ENCODE measurements at regions not wholly inside any gene's neighbourhood (a gene's known extent, or its start where the extent isn't known, plus 50 kb on each side); places are given as distances from the start of the nearest gene placed in this dataset.

GRCh38 chr2:133844214-133844892, 276.1 kb upstream of the NCKAP5 start:
- Histone ChIP-seq H3K27me3 (replicated peaks in 1 of 4; ENCODE audit: control insufficient read depth in 3 of 4, extremely low read depth in 1 of 4, insufficient read depth in 3 of 4, low read length in 3 of 4) (no peaks in the 10 kb centered on the region; a peak in 1 of 7 replicates), H3K9me3 (ENCODE audit: insufficient read depth in 2 of 2, low read depth in 1 of 2, low read length in 1 of 2) (no peaks in the 10 kb centered on the region), H3K4me1 (replicated peaks in 1 of 4; ENCODE audit: control insufficient read depth in 3 of 4, insufficient read depth in 4 of 4, low read length in 3 of 4) (no peaks in the 10 kb centered on the region), H4K20me1 (replicated peaks in 1 of 2; ENCODE audit: control insufficient read depth in 1 of 2, insufficient read depth in 2 of 2, low read length in 2 of 2) (no peaks in the 10 kb centered on the region), H2BK5ac (ENCODE audit: low read depth, low read length) (no peak overlapping the region), H3K27ac (ENCODE audit: low read depth, low read length) (no peak overlapping the region), H3K4ac (replicated peaks; ENCODE audit: insufficient read length, low read depth, low read length) (no peak overlapping the region), H2AFZ (ENCODE audit: low read length) (no peak overlapping the region), H3K9ac (replicated peaks in 1 of 4; ENCODE audit: extremely low read depth in 1 of 4, low read depth in 3 of 4, low read length in 3 of 4) (no peak overlapping the region), H4K5ac (ENCODE audit: insufficient read length, low read depth, low read length) (no peak overlapping the region), H3K23ac (ENCODE audit: insufficient read length) (no peak overlapping the region), H3K36me3 (ENCODE audit: control insufficient read depth in 2 of 4, insufficient read depth in 4 of 4, low read length in 3 of 4) (no peaks in the 10 kb centered on the region), H3K18ac (ENCODE audit: extremely low read depth, low read length) (no peak overlapping the region), H3K4me2 (ENCODE audit: insufficient read depth in 1 of 2, low read depth in 2 of 2, low read length in 2 of 2) (no peak overlapping the region), H2BK15ac (ENCODE audit: low read length) (no peak overlapping the region), H2BK12ac (ENCODE audit: low read depth, low read length) (no peak overlapping the region), H3K14ac (ENCODE audit: insufficient read length) (no peak overlapping the region), H4K91ac (replicated peaks; ENCODE audit: insufficient read length, low read length) (no peak overlapping the region), H3K23me2 (ENCODE audit: low read depth, low read length) (no peaks in the 10 kb centered on the region), H2BK20ac (ENCODE audit: low read length) (no peak overlapping the region), H3K79me2 (ENCODE audit: control insufficient read depth in 1 of 2, insufficient read depth in 2 of 2, low read length in 2 of 2) (no peaks in the 10 kb centered on the region), H2BK120ac (replicated peaks; ENCODE audit: low read depth, low read length) (no peak overlapping the region), H3K79me1 (ENCODE audit: low read depth, low read length) (no peaks in the 10 kb centered on the region), H3K4me3 (ENCODE audit: extremely low read depth in 1 of 4, insufficient read depth in 2 of 4, low read depth in 3 of 4, low read length in 4 of 4) (no peak overlapping the region), H4K8ac (ENCODE audit: extremely low read depth, insufficient read depth, low read length) (no peak overlapping the region), H2AK5ac (ENCODE audit: low read depth, low read length) (no peak overlapping the region), H3K56ac (replicated peaks; ENCODE audit: insufficient read length, low read depth, low read length) (no peak overlapping the region)
- 42% methylated on average over 9 of the region's 9 CpGs; no CpG with 5 or more reads in 1 of the 2 experiments for WGBS, 2 experiments (ENCODE audit: extremely low coverage in 1 of 2, insufficient coverage in 1 of 2, insufficient read length in 1 of 2, insufficient replicate concordance in 2 of 2, low coverage in 1 of 2, low lambda C conversion rate in 2 of 2, missing lambda C conversion rate in 1 of 2)
- POLR2A ChIA-PET (ENCODE audit: partially characterized antibody): no interaction called here
- CTCF ChIA-PET (ENCODE audit: partially characterized antibody): interaction anchor here (0.6 to 4.6 kb wide), 49 partner anchors 10 to 615 kb away, joined by 3 to 38 read pairs (median 4); partner anchors contain the start of gene NCKAP5
- peak; percentile 92 for FAIRE-seq
- DNase-seq (ENCODE audit: low read depth in 1 of 2, low spot score in 2 of 2): peak; percentile 19 to 82
- TF ChIP-seq SAP30 (IDR thresholded peaks at IDR 0.05; ENCODE audit: insufficient read depth, insufficient replicate concordance, low read length) (no peak), CEBPB (IDR thresholded peaks at IDR 0.05; ENCODE audit: low read depth, low read length) (no peak), E2F6 (IDR thresholded peaks at IDR 0.05) (no peak), POLR2AphosphoS5 (IDR thresholded peaks at IDR 0.05; ENCODE audit: low read depth, low read length) (no peak), ATF2 (IDR thresholded peaks at IDR 0.05; ENCODE audit: low read length) (no peak), TEAD4 (IDR thresholded peaks at IDR 0.05; ENCODE audit: low read depth, low read length) (0 out of 2 replicates have a peak, but pooled peaks have one; percentile 12), BACH1 (IDR thresholded peaks at IDR 0.05; ENCODE audit: low read length) (no peak), SRF (IDR thresholded peaks at IDR 0.05; ENCODE audit: low read depth, low read length) (no peak), EZH2 (IDR thresholded peaks at IDR 0.05; ENCODE audit: low read depth, low read length, severe bottlenecking) (no peak), JUND (IDR thresholded peaks at IDR 0.05; ENCODE audit: low read length) (no peak), KDM4A (IDR thresholded peaks at IDR 0.05; ENCODE audit: low read depth, low read length, severe bottlenecking) (no peak)

Measured in H1 (cell line).